ENCODE measurements at regions not wholly inside any gene's neighbourhood (a gene's known extent, or its start where the extent isn't known, plus 50 kb on each side); places are given as distances from the start of the nearest gene placed in this dataset.

DNA sequence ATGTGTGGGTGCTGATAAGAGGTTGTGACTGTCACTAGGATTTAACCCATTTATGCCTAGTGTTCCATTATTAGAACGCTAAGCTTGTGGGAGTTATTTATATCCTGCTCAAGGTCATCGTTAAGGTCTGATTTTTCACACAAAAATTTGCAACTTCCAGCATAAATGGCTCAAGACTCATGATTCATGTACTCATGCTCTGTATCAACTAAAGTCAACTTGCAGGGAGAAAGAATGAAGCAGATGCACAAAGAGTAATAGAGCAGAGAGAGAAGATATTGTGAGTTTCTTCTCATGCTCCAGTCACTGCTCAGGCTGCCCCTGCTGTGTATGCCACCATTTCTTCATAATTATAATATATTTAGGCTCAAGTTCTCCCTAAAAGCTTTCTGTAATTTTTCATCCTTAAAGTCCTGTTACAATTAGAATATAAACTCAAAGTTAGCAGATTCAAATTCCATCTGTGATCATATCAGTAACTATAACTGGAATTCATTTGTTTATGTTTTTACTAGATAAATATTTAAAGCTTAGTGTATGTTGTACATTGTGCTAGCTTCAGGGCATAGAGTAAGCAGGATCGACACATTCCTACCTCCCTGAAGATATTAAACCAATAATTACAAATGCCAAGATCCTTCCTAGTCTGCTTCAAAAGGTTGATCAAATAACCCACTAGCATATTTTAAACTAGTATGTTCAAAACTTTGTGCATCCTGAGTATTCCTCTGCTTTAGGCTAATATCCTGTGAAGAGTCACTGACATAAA is 136.7 kb downstream of the NUDT12 start:
- POLR2A ChIA-PET (ENCODE audit: partially characterized antibody) = no interaction called here
- H3K9ac ChIP-seq (replicated peaks in 1 of 4; ENCODE audit: extremely low read depth in 1 of 4, low read depth in 3 of 4, low read length in 3 of 4) = no peak overlapping the region
- H4K5ac ChIP-seq (ENCODE audit: insufficient read length, low read depth, low read length) = no peak overlapping the region
- no peak overlapping the region for H3K18ac ChIP-seq (ENCODE audit: extremely low read depth, low read length)
- H3K4me2 ChIP-seq (ENCODE audit: insufficient read depth in 1 of 2, low read depth in 2 of 2, low read length in 2 of 2) = no peak overlapping the region
- no peaks in the 10 kb centered on the region for H3K79me1 ChIP-seq (ENCODE audit: low read depth, low read length)
- no peak overlapping the region for H2BK15ac ChIP-seq (ENCODE audit: low read length)
- H3K9me3 ChIP-seq (ENCODE audit: insufficient read depth in 2 of 2, low read depth in 1 of 2, low read length in 1 of 2) = no peaks in the 10 kb centered on the region
- no peak overlapping the region for H4K8ac ChIP-seq (ENCODE audit: extremely low read depth, insufficient read depth, low read length)
- no peaks in the 10 kb centered on the region for H4K20me1 ChIP-seq (replicated peaks in 1 of 2; ENCODE audit: control insufficient read depth in 1 of 2, insufficient read depth in 2 of 2, low read length in 2 of 2)
- no peak overlapping the region for H2AK5ac ChIP-seq (ENCODE audit: low read depth, low read length)
- H4K91ac ChIP-seq (replicated peaks; ENCODE audit: insufficient read length, low read length) = no peak overlapping the region
- H2BK5ac ChIP-seq (ENCODE audit: low read depth, low read length) = no peak overlapping the region
- H2BK12ac ChIP-seq (ENCODE audit: low read depth, low read length) = no peak overlapping the region
- no peak overlapping the region for H2BK20ac ChIP-seq (ENCODE audit: low read length)
- no peak overlapping the region for H3K23ac ChIP-seq (ENCODE audit: insufficient read length)
- no peak overlapping the region for H3K14ac ChIP-seq (ENCODE audit: insufficient read length)
- TF ChIP-seq SP1 (IDR thresholded peaks at IDR 0.05; ENCODE audit: low read depth, low read length) (no peak), CHD1 (IDR thresholded peaks at IDR 0.05; ENCODE audit: low read depth, low read length) (no peak)
- H3K27me3 ChIP-seq (replicated peaks in 1 of 4; ENCODE audit: control insufficient read depth in 3 of 4, extremely low read depth in 1 of 4, insufficient read depth in 3 of 4, low read length in 3 of 4) = no peaks in the 10 kb centered on the region
- H3K27ac ChIP-seq (ENCODE audit: low read depth, low read length) = no peak overlapping the region
- DNase-seq (ENCODE audit: low read depth in 1 of 2, low spot score in 2 of 2) = no peak
- no peak overlapping the region for H3K56ac ChIP-seq (replicated peaks; ENCODE audit: insufficient read length, low read depth, low read length)
- no peak overlapping the region for H2BK120ac ChIP-seq (replicated peaks; ENCODE audit: low read depth, low read length)
- no peak overlapping the region for H3K4ac ChIP-seq (replicated peaks; ENCODE audit: insufficient read length, low read depth, low read length)
- CTCF ChIA-PET (ENCODE audit: partially characterized antibody) = interaction anchor here (0.6 kb wide), 1 partner anchor 49 kb away, joined by 3 read pairs; no protein-coding TSS in a partner anchor
- FAIRE-seq = no peak
- WGBS, 2 experiments (ENCODE audit: extremely low coverage in 1 of 2, insufficient coverage in 1 of 2, insufficient read length in 1 of 2, insufficient replicate concordance in 2 of 2, low coverage in 1 of 2, low lambda C conversion rate in 2 of 2, missing lambda C conversion rate in 1 of 2) = 99% methylated on average over 3 of the region's 3 CpGs; no CpG with 5 or more reads in 1 of the 2 experiments
- H3K23me2 ChIP-seq (ENCODE audit: low read depth, low read length) = no peaks in the 10 kb centered on the region
- H3K4me3 ChIP-seq (ENCODE audit: extremely low read depth in 1 of 4, insufficient read depth in 2 of 4, low read depth in 3 of 4, low read length in 4 of 4) = no peak overlapping the region
- H2AFZ ChIP-seq (ENCODE audit: low read length) = no peak overlapping the region
- no peaks in the 10 kb centered on the region for H3K4me1 ChIP-seq (replicated peaks in 1 of 4; ENCODE audit: control insufficient read depth in 3 of 4, insufficient read depth in 4 of 4, low read length in 3 of 4)
- no peaks in the 10 kb centered on the region for H3K79me2 ChIP-seq (ENCODE audit: control insufficient read depth in 1 of 2, insufficient read depth in 2 of 2, low read length in 2 of 2)
- H3K36me3 ChIP-seq (ENCODE audit: control insufficient read depth in 2 of 4, insufficient read depth in 4 of 4, low read length in 3 of 4) = no peaks in the 10 kb centered on the region
